NB4 (cell line): ENCODE measurements at regions not wholly inside any gene's neighbourhood (a gene's known extent, or its start where the extent isn't known, plus 50 kb on each side); places are given as distances from the start of the nearest gene placed in this dataset.

Experiments
- DNase-seq: peaks from one replicate; pipeline ENCODE4 v3.0.0; 2010; ENCODE audit warnings: low read depth
- H3K4me3 ChIP-seq: one replicate; pipeline ENCODE4 v1.5.1; 2011; ENCODE audit warnings: mild to moderate bottlenecking, low read depth, low read length, moderate library complexity
- CTCF ChIP-seq: IDR thresholded peaks from one replicate; pipeline ENCODE4 v1.5.1; 2012; ENCODE audit warnings: low read depth, low read length
- MYC ChIP-seq: IDR thresholded peaks from 2 replicates; pipeline ENCODE4 v1.6.1; 2011; ENCODE audit warnings: low read depth, low read length
- POLR2A ChIP-seq: IDR thresholded peaks from 2 replicates; pipeline ENCODE4 v1.6.1; 2011; ENCODE audit warnings: mild to moderate bottlenecking; ENCODE audit not compliant: insufficient read length; ENCODE audit errors: extremely low read depth
- TF ChIP-seq, protein P1 (sequence below): IDR thresholded peaks from 2 replicates; pipeline ENCODE4 v1.6.1; 2011; ENCODE audit warnings: low read depth, low read length

DNA sequence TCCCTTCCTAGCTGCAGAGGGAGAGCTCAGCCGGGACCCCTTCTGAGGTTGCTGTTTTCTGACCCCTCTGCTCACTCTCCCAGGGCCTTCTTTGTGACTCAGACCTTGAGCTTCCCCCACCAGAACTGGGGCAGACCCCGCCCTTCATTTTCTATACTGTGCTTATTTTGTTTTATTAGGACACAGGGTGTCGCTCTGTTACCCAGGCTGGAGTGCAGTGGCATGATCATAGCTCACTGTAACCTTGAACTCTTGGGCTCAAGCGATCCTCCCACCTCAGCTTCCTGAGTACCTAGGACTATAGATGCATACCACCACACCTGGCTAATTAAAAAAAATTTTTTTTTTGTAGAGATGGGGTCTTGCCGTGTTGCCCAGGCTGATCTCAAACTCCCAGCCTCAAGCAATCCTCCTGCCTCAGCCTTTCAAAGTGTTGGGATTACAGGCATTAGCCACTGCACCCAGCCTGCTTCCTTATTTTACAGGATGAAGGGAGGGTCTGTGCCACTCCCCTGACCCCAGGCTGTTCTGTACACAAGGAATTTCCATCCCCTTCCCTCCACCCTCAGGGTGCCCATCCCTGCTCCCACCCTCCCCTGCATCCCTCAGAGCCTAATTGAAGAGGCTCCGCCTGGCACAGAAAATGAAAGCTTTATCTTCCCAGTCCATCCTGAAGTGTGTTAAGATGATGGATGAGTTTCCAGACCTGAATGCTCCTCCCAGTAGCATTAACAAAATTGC lies 195.2 kb upstream of the POU3F1 start:
- TF ChIP-seq CTCF: no peak
- no peak for TF ChIP-seq POLR2A
- TF ChIP-seq, protein P1, sequence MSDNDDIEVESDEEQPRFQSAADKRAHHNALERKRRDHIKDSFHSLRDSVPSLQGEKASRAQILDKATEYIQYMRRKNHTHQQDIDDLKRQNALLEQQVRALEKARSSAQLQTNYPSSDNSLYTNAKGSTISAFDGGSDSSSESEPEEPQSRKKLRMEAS: no peak
- no peak for TF ChIP-seq MYC
- DNase-seq: no peak
- H3K4me3 ChIP-seq: no peak overlapping the region

- TF ChIP-seq POLR2A (no peak), MYC (no peak), CTCF (no peak)
- TF ChIP-seq, protein P1: no peak
- no peak for DNase-seq
- no peak overlapping the region for H3K4me3 ChIP-seq
These were observed 194.0 kb upstream of the POU3F1 start for GRCh38 chr1:38240618-38241017.

DNA sequence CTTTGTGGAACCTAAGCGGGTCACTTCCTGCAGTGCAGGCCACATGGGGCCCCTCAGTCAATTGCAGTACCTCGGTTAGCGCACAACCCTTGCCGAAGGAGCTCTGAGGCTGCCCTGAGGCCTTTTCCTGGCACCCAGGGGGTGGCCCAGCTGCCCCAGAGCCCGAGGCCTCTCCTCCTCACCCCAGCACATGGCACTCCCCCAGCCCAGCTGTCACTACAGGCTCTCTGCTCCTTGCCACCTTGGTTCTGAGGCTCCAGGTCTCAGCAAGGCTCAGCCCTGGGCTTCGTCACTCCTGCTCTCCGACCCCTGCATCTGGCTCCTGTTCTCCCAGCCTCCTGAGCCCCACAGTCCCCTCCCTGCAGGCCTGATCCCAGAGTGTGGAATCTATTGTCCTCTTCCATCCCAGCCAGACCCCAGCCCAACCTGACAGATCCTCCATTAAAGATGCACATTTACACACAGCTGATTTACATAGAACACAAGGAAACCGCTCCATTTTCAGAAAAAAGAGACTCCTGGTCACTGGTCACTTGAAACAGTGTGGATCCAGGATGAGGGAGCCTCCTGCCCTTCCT lies 192.8 kb upstream of the POU3F1 start:
- no peak overlapping the region for H3K4me3 ChIP-seq
- no peak for TF ChIP-seq MYC
- TF ChIP-seq POLR2A: no peak
- TF ChIP-seq, protein P1: no peak
- no peak for TF ChIP-seq CTCF
- DNase-seq: no peak

- no peak overlapping the region for H3K4me3 ChIP-seq
- DNase-seq: no peak
- TF ChIP-seq MYC (no peak), CTCF (no peak), POLR2A (no peak)
- TF ChIP-seq, protein P1: no peak
These were observed 191.7 kb upstream of the POU3F1 start for GRCh38 chr1:38238294-38238693.

GRCh38 chr1:38235705-38236104 lies 189.1 kb upstream of the POU3F1 start:
- DNase-seq: no peak
- H3K4me3 ChIP-seq: no peak overlapping the region

More at GRCh38 chr1:38235705-38236104, 189.1 kb upstream of the POU3F1 start:
- TF ChIP-seq, protein P1: no peak
- TF ChIP-seq MYC (no peak), CTCF (no peak), POLR2A (no peak)
